ENCODE measurements at regions not wholly inside any gene's neighbourhood (a gene's known extent, or its start where the extent isn't known, plus 50 kb on each side); places are given as distances from the start of the nearest gene placed in this dataset.

DNA sequence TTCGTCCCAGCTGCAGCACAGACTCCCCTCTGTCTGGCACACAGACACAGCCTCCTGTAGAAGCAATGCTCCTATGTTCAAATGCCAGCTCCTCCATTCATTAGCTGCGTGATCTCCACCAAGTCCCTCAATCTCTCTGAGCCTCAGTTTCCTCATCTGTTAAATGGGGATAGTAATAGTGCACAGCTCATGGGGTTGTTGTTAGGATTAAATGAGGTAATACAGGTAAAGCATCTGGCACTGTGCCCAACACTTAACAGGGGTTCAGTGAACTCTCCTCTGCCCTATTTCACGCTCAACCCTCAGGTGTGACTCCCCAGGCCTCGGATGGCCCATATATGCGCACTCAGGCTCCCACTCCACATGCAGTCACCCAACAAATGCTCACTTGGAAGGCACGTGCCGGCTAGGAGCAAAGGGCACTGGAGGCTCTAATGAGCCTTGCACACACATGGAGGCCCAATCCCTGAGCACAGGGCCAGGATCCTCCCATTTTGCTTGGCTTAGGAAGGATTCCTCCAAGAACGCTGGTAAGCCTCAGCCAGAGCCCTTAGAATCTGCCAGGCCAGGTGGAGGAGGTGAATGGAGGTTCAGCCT is 176.0 kb upstream of the LINGO1 start:
- ATAC-seq (no peak), DNase-seq (no peak)
- Mint-ChIP-seq H3K27ac (no peak overlapping the region), H3K27me3 (ENCODE audit: low read depth) (no peaks in the 10 kb centered on the region), H3K9me3 (ENCODE audit: insufficient read depth) (no peaks in the 10 kb centered on the region), H3K4me3 (no peak overlapping the region), H3K4me1 (ENCODE audit: low read depth) (no peaks in the 10 kb centered on the region), H3K36me3 (ENCODE audit: low read depth) (no peaks in the 10 kb centered on the region)
- ChIA-PET CTCF (no interaction called here), POLR2A (no interaction called here)

- ATAC-seq (no peak), DNase-seq (no peak)
- ChIA-PET POLR2A (interaction anchor here (0.6 kb wide), 1 partner anchor 1045 kb away, joined by 3 read pairs; no protein-coding TSS in a partner anchor), CTCF (no interaction called here)
- Mint-ChIP-seq H3K4me3 (no peak overlapping the region), H3K4me1 (ENCODE audit: low read depth) (no peaks in the 10 kb centered on the region), H3K9me3 (ENCODE audit: insufficient read depth) (no peaks in the 10 kb centered on the region), H3K36me3 (ENCODE audit: low read depth) (no peaks in the 10 kb centered on the region), H3K27me3 (ENCODE audit: low read depth) (no peaks in the 10 kb centered on the region), H3K27ac (no peak overlapping the region)
These were observed 175.4 kb upstream of the LINGO1 start for GRCh38 chr15:77808075-77808474.

DNA sequence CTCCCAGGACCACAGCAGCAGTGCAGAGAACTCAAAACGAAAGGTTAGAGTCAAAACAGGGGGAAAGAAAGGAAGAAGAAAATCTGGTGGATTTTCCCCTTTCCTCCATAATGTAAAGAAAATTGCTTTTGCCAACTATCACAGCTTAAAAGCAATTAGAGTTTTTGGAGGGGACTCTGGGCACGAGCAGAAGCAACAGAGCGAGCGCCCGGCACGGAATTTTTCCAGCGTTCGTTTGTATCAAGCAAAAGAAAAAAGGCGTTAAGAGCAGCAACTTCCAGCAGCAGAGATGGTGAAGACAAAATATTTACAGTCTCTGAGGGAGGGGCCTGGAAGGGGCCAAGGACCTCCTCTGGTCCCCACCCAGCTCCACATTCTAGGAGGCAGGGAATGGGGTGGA is 174.9 kb upstream of the LINGO1 start:
- ChIA-PET POLR2A (interaction anchor here (0.6 kb wide), 1 partner anchor 1045 kb away, joined by 3 read pairs; no protein-coding TSS in a partner anchor), CTCF (no interaction called here)
- ATAC-seq, result no peak
- Mint-ChIP-seq H3K36me3 (ENCODE audit: low read depth) (no peaks in the 10 kb centered on the region), H3K27ac (no peak overlapping the region), H3K4me3 (no peak overlapping the region), H3K9me3 (ENCODE audit: insufficient read depth) (no peaks in the 10 kb centered on the region), H3K4me1 (ENCODE audit: low read depth) (no peaks in the 10 kb centered on the region), H3K27me3 (ENCODE audit: low read depth) (no peaks in the 10 kb centered on the region)
- DNase-seq, result no peak

- no peak for DNase-seq
- Mint-ChIP-seq H3K4me1 (ENCODE audit: low read depth) (no peaks in the 10 kb centered on the region), H3K36me3 (ENCODE audit: low read depth) (no peaks in the 10 kb centered on the region), H3K27me3 (ENCODE audit: low read depth) (peaks cover under 1% of the 10 kb centered on the region), H3K9me3 (ENCODE audit: insufficient read depth) (no peaks in the 10 kb centered on the region), H3K27ac (no peak overlapping the region), H3K4me3 (no peak overlapping the region)
- POLR2A ChIA-PET, result no interaction called here
- CTCF ChIA-PET, result no interaction called here
- ATAC-seq, result no peak
These were observed 174.4 kb upstream of the LINGO1 start for GRCh38 chr15:77807115-77807514.

GRCh38 chr15:77804210-77804609 is 171.5 kb upstream of the LINGO1 start:
- Mint-ChIP-seq H3K9me3 (ENCODE audit: insufficient read depth) (no peaks in the 10 kb centered on the region), H3K4me1 (ENCODE audit: low read depth) (no peaks in the 10 kb centered on the region), H3K27me3 (ENCODE audit: low read depth) (peaks cover 2% of the 10 kb centered on the region), H3K27ac (no peak overlapping the region), H3K36me3 (ENCODE audit: low read depth) (no peaks in the 10 kb centered on the region), H3K4me3 (no peak overlapping the region)
- DNase-seq (no peak), ATAC-seq (no peak)
- POLR2A ChIA-PET, result no interaction called here
- CTCF ChIA-PET, result no interaction called here

DNA sequence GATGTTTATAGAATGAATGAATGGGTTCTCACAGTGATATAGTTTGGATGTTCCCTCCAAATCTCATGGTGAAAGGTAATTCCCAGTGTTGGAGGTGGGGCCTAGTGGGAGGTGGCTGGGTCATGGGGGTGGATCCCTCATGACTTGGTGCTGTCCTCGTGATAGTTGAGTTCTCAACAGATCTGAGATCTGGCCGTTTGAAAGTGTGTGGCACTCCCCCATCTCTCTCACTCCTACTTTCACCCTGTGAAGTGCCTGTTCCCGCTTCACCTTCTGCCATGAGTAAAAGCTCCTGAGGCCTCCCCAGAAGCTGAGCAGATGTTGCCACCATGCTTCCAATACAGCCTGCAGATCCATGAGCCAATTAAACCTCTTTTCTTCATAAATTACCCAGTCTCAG is 170.8 kb upstream of the LINGO1 start:
- ChIA-PET CTCF (no interaction called here), POLR2A (no interaction called here)
- no peak for ATAC-seq
- H3K9me3 Mint-ChIP-seq (ENCODE audit: insufficient read depth), result no peaks in the 10 kb centered on the region
- no peak overlapping the region for H3K27ac Mint-ChIP-seq
- peaks cover 2% of the 10 kb centered on the region for H3K27me3 Mint-ChIP-seq (ENCODE audit: low read depth)
- DNase-seq, result no peak
- H3K4me3 Mint-ChIP-seq, result no peak overlapping the region
- H3K4me1 Mint-ChIP-seq (ENCODE audit: low read depth), result no peaks in the 10 kb centered on the region
- no peaks in the 10 kb centered on the region for H3K36me3 Mint-ChIP-seq (ENCODE audit: low read depth)

DNA sequence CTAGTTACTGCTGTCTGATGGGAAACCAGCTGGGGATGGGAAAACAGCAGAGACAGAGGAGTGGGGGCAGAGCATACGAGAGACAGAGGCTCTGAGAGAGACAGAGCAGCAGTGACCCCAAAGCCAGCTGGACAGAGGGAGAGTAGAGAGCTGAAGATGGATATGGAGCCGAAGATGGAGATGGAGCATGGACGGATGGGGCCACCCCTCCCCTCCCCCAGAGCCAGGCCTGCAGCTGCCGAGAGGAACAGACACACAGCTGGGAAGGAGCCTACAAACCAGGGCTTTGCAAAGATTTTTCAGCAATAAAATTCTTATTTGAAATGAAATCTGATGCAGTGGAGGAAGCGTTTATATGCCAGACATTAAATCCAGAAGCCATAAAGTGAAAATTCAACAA is 167.6 kb upstream of the LINGO1 start:
- peaks cover 2% of the 10 kb centered on the region for H3K4me1 Mint-ChIP-seq (ENCODE audit: low read depth)
- H3K4me3 Mint-ChIP-seq, result no peak overlapping the region
- H3K27ac Mint-ChIP-seq, result no peak overlapping the region
- no peaks in the 10 kb centered on the region for H3K9me3 Mint-ChIP-seq (ENCODE audit: insufficient read depth)
- CTCF ChIA-PET, result no interaction called here
- peaks cover 2% of the 10 kb centered on the region for H3K27me3 Mint-ChIP-seq (ENCODE audit: low read depth)
- POLR2A ChIA-PET, result interaction anchor here (1.2 kb wide), 1 partner anchor 70 kb away, joined by 3 read pairs; no protein-coding TSS in a partner anchor
- H3K36me3 Mint-ChIP-seq (ENCODE audit: low read depth), result no peaks in the 10 kb centered on the region
- ATAC-seq (no peak), DNase-seq (no peak)

DNA sequence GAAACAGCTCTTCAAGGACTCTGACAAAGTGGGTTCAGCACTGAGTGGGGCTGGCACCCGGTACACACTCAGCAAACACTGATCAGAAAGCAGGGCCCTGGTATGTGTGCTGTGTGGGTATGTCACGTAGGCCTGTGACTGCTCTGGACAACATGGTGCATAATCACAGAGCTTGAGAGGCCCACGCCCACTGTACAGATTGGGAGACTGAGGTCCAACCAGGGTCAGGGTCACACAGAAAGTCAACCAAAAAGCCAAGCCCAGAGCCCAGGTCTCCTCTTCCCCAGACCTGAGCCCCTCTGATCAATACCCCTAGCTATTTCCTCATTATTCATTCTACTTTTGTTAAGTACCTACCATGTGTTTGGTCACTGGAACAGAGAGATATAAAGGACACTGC is 166.1 kb upstream of the LINGO1 start:
- Mint-ChIP-seq H3K9me3 (ENCODE audit: insufficient read depth) (no peaks in the 10 kb centered on the region), H3K4me1 (ENCODE audit: low read depth) (peaks cover 2% of the 10 kb centered on the region), H3K4me3 (no peak overlapping the region), H3K27ac (no peak overlapping the region), H3K27me3 (ENCODE audit: low read depth) (peaks cover 2% of the 10 kb centered on the region), H3K36me3 (ENCODE audit: low read depth) (no peaks in the 10 kb centered on the region)
- POLR2A ChIA-PET, result no interaction called here
- ATAC-seq (no peak), DNase-seq (no peak)
- CTCF ChIA-PET, result interaction anchor here (1.5 kb wide), 1 partner anchor 164 kb away, joined by 4 read pairs; no protein-coding TSS in a partner anchor

DNA sequence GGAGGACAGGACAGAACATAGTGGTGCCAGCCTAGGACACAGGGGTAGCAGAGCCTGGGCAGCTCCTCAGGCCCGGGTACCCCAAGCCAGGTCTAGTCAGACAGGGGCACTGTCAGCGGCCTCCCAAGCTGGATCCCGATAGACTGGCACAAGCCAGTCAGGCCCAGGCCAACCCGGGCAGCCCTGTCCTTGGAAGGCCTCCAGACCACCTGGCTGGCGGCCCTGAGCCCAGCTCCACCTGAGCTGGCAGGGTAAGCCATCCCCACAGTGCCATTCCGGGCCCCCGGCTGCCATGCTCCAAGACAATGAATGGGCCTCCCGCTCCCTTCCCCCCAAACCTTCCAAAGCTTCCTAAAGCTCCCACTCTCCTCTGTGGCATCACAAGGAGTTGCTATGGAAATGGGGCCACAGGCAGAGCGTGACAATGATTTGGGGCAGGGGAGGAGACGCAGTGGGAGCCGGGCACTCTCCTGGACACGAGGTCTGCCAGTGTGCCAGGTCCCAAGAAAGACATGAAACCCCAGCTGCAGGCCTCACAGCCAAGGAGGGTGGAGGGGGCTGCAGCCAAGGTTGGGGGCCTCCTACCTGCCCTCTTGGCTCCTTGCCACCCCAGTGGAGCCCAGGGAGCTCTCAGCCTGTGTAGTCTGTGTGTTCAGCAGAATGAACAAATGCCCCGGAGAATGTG is 165.6 kb upstream of the LINGO1 start:
- ChIA-PET CTCF (interaction anchor here (1.5 kb wide), 1 partner anchor 164 kb away, joined by 4 read pairs; no protein-coding TSS in a partner anchor), POLR2A (no interaction called here)
- no peak overlapping the region for H3K27ac Mint-ChIP-seq
- H3K36me3 Mint-ChIP-seq (ENCODE audit: low read depth), result no peaks in the 10 kb centered on the region
- DNase-seq, result no peak
- no peak for ATAC-seq
- H3K9me3 Mint-ChIP-seq (ENCODE audit: insufficient read depth), result no peaks in the 10 kb centered on the region
- H3K4me3 Mint-ChIP-seq, result no peak overlapping the region
- peaks cover 2% of the 10 kb centered on the region for H3K4me1 Mint-ChIP-seq (ENCODE audit: low read depth)
- H3K27me3 Mint-ChIP-seq (ENCODE audit: low read depth), result peaks cover 2% of the 10 kb centered on the region

- H3K27me3 Mint-ChIP-seq (ENCODE audit: low read depth), result peaks cover 2% of the 10 kb centered on the region
- no peak for DNase-seq
- ChIA-PET POLR2A (no interaction called here), CTCF (interaction anchor here (1.5 kb wide), 1 partner anchor 163 kb away, joined by 4 read pairs; no protein-coding TSS in a partner anchor)
- H3K36me3 Mint-ChIP-seq (ENCODE audit: low read depth), result no peaks in the 10 kb centered on the region
- no peak overlapping the region for H3K27ac Mint-ChIP-seq
- ATAC-seq, result no peak
- no peaks in the 10 kb centered on the region for H3K9me3 Mint-ChIP-seq (ENCODE audit: insufficient read depth)
- no peak overlapping the region for H3K4me3 Mint-ChIP-seq
- peaks cover 2% of the 10 kb centered on the region for H3K4me1 Mint-ChIP-seq (ENCODE audit: low read depth)
These were observed 164.6 kb upstream of the LINGO1 start for GRCh38 chr15:77797270-77797669.

- Mint-ChIP-seq H3K9me3 (ENCODE audit: insufficient read depth) (no peaks in the 10 kb centered on the region), H3K27me3 (ENCODE audit: low read depth) (no peaks in the 10 kb centered on the region), H3K4me3 (no peak overlapping the region), H3K27ac (no peak overlapping the region), H3K36me3 (ENCODE audit: low read depth) (no peaks in the 10 kb centered on the region), H3K4me1 (ENCODE audit: low read depth) (peaks cover 2% of the 10 kb centered on the region)
- no peak for DNase-seq
- POLR2A ChIA-PET, result no interaction called here
- CTCF ChIA-PET, result no interaction called here
- ATAC-seq, result no peak
These were observed 163.5 kb upstream of the LINGO1 start for GRCh38 chr15:77796046-77796729.

- no peaks in the 10 kb centered on the region for H3K36me3 Mint-ChIP-seq (ENCODE audit: low read depth)
- DNase-seq (no peak), ATAC-seq (no peak)
- H3K27me3 Mint-ChIP-seq (ENCODE audit: low read depth), result no peaks in the 10 kb centered on the region
- H3K4me3 Mint-ChIP-seq, result no peak overlapping the region
- H3K9me3 Mint-ChIP-seq (ENCODE audit: insufficient read depth), result no peaks in the 10 kb centered on the region
- CTCF ChIA-PET, result no interaction called here
- peaks cover 2% of the 10 kb centered on the region for H3K4me1 Mint-ChIP-seq (ENCODE audit: low read depth)
- no peak overlapping the region for H3K27ac Mint-ChIP-seq
- POLR2A ChIA-PET, result no interaction called here
These were observed 162.7 kb upstream of the LINGO1 start for GRCh38 chr15:77795446-77795845.

Measured in activated CD8-positive, alpha-beta T cell treated with anti-CD3 and anti-CD28 coated beads, Interleukin-2, amount 10 ng/mL, durations not matched to agents 7 days and 5 days (primary cell).